ENCODE measurements at regions not wholly inside any gene's neighbourhood (a gene's known extent, or its start where the extent isn't known, plus 50 kb on each side); places are given as distances from the start of the nearest gene placed in this dataset.

- H3K36me3 Mint-ChIP-seq: no peaks in the 10 kb centered on the region
- DNase-seq (ENCODE audit: low spot score in 2 of 2) (no peak), ATAC-seq (ENCODE audit: low read depth) (no peak)
- H3K9me3 Mint-ChIP-seq: peaks cover 3% of the 10 kb centered on the region
- no peak overlapping the region for H3K4me3 Mint-ChIP-seq
- H3K27ac Mint-ChIP-seq: no peak overlapping the region
- H3K27me3 Mint-ChIP-seq: no peaks in the 10 kb centered on the region
- peaks cover 3% of the 10 kb centered on the region for H3K4me1 Mint-ChIP-seq
Observed at GRCh38 chr12:91810531-91811451, 334.9 kb downstream of the BTG1 start.

GRCh38 chr12:91810077-91810476 lies 335.6 kb downstream of the BTG1 start:
- Mint-ChIP-seq H3K27ac (no peak overlapping the region), H3K9me3 (peaks cover 6% of the 10 kb centered on the region)

GRCh38 chr12:91805031-91805430 lies 340.6 kb downstream of the BTG1 start:
- Mint-ChIP-seq H3K4me1 (no peaks in the 10 kb centered on the region), H3K36me3 (peaks cover 3% of the 10 kb centered on the region), H3K27me3 (no peaks in the 10 kb centered on the region), H3K4me3 (no peak overlapping the region), H3K9me3 (peaks cover 6% of the 10 kb centered on the region), H3K27ac (no peak overlapping the region)
- ATAC-seq (ENCODE audit: low read depth) (no peak), DNase-seq (ENCODE audit: low spot score in 2 of 2) (no peak)

More at GRCh38 chr12:91810077-91810476, 335.6 kb downstream of the BTG1 start:
- Mint-ChIP-seq H3K27me3 (no peaks in the 10 kb centered on the region), H3K4me3 (no peak overlapping the region), H3K36me3 (peaks cover 3% of the 10 kb centered on the region), H3K4me1 (peaks cover 3% of the 10 kb centered on the region)
- ATAC-seq (ENCODE audit: low read depth) (no peak), DNase-seq (ENCODE audit: low spot score in 2 of 2) (no peak)

- H3K27ac Mint-ChIP-seq: no peak overlapping the region
- no peak for DNase-seq (ENCODE audit: low spot score in 2 of 2)
- no peak overlapping the region for H3K4me3 Mint-ChIP-seq
- peaks cover 3% of the 10 kb centered on the region for H3K36me3 Mint-ChIP-seq
- peaks cover 6% of the 10 kb centered on the region for H3K9me3 Mint-ChIP-seq
- H3K4me1 Mint-ChIP-seq: no peaks in the 10 kb centered on the region
- no peaks in the 10 kb centered on the region for H3K27me3 Mint-ChIP-seq
- ATAC-seq (ENCODE audit: low read depth): no peak
Observed at GRCh38 chr12:91804533-91804932, 341.1 kb downstream of the BTG1 start.

- ATAC-seq (ENCODE audit: low read depth) (no peak), DNase-seq (ENCODE audit: low spot score in 2 of 2) (no peak)
- Mint-ChIP-seq H3K36me3 (peaks cover 3% of the 10 kb centered on the region), H3K4me1 (no peaks in the 10 kb centered on the region), H3K27ac (no peak overlapping the region), H3K27me3 (no peaks in the 10 kb centered on the region), H3K9me3 (peaks cover 5% of the 10 kb centered on the region), H3K4me3 (no peak overlapping the region)
Observed at GRCh38 chr12:91801048-91801447, 344.6 kb downstream of the BTG1 start.

GRCh38 chr12:91793676-91794075 lies 352.0 kb downstream of the BTG1 start:
- Mint-ChIP-seq H3K27me3 (no peaks in the 10 kb centered on the region), H3K27ac (no peak overlapping the region), H3K4me1 (no peaks in the 10 kb centered on the region), H3K4me3 (no peak overlapping the region), H3K36me3 (no peaks in the 10 kb centered on the region), H3K9me3 (no peaks in the 10 kb centered on the region)
- ATAC-seq (ENCODE audit: low read depth) (no peak), DNase-seq (ENCODE audit: low spot score in 2 of 2) (no peak)

GRCh38 chr12:91792597-91792996 lies 353.0 kb downstream of the BTG1 start:
- Mint-ChIP-seq H3K4me3 (no peak overlapping the region), H3K27ac (no peak overlapping the region), H3K27me3 (no peaks in the 10 kb centered on the region), H3K4me1 (no peaks in the 10 kb centered on the region), H3K36me3 (no peaks in the 10 kb centered on the region), H3K9me3 (no peaks in the 10 kb centered on the region)
- DNase-seq (ENCODE audit: low spot score in 2 of 2) (no peak), ATAC-seq (ENCODE audit: low read depth) (no peak)

- ATAC-seq (ENCODE audit: low read depth): no peak
Observed at GRCh38 chr12:91786499-91787272, 359.0 kb downstream of the BTG1 start.

GRCh38 chr12:91785655-91786498 lies 359.8 kb downstream of the BTG1 start:
- Mint-ChIP-seq H3K9me3 (peaks cover 2% of the 10 kb centered on the region), H3K4me3 (no peak overlapping the region), H3K27ac (no peak overlapping the region), H3K4me1 (no peaks in the 10 kb centered on the region), H3K27me3 (peaks cover 5% of the 10 kb centered on the region), H3K36me3 (no peaks in the 10 kb centered on the region)
- ATAC-seq (ENCODE audit: low read depth) (no peak), DNase-seq (ENCODE audit: low spot score in 2 of 2) (no peak)

More at GRCh38 chr12:91786499-91787272, 359.0 kb downstream of the BTG1 start:
- Mint-ChIP-seq H3K36me3 (no peaks in the 10 kb centered on the region), H3K27me3 (peaks cover 5% of the 10 kb centered on the region), H3K4me3 (no peak overlapping the region), H3K27ac (no peak overlapping the region), H3K9me3 (peaks cover 2% of the 10 kb centered on the region), H3K4me1 (no peaks in the 10 kb centered on the region)
- DNase-seq (ENCODE audit: low spot score in 2 of 2): no peak

GRCh38 chr12:91781114-91781513 lies 364.5 kb downstream of the BTG1 start:
- Mint-ChIP-seq H3K4me1 (peaks cover 9% of the 10 kb centered on the region), H3K4me3 (no peak overlapping the region), H3K36me3 (no peaks in the 10 kb centered on the region), H3K9me3 (peaks cover 2% of the 10 kb centered on the region), H3K27me3 (peaks cover 5% of the 10 kb centered on the region), H3K27ac (no peak overlapping the region)
- ATAC-seq (ENCODE audit: low read depth) (no peak), DNase-seq (ENCODE audit: low spot score in 2 of 2) (no peak)

GRCh38 chr12:91778938-91779400 lies 366.7 kb downstream of the BTG1 start:
- peaks cover 9% of the 10 kb centered on the region for H3K4me1 Mint-ChIP-seq
- peaks cover 3% of the 10 kb centered on the region for H3K27me3 Mint-ChIP-seq
- no peak for DNase-seq (ENCODE audit: low spot score in 2 of 2)
- H3K27ac Mint-ChIP-seq: peak overlapping the region; percentile 94
- H3K36me3 Mint-ChIP-seq: no peaks in the 10 kb centered on the region
- H3K9me3 Mint-ChIP-seq: no peaks in the 10 kb centered on the region
- H3K4me3 Mint-ChIP-seq: peak overlapping the region; percentile 67
- peak; percentile 22 for ATAC-seq (ENCODE audit: low read depth)

GRCh38 chr12:91778091-91778832 lies 367.4 kb downstream of the BTG1 start:
- H3K4me3 Mint-ChIP-seq: peak overlapping the region; percentile 50
- peak in 1 of 2 donors; percentile 16 for DNase-seq (ENCODE audit: low spot score in 2 of 2)
- H3K36me3 Mint-ChIP-seq: no peaks in the 10 kb centered on the region
- peak overlapping the region; percentile 94 for H3K27ac Mint-ChIP-seq
- H3K4me1 Mint-ChIP-seq: peaks cover 9% of the 10 kb centered on the region
- ATAC-seq (ENCODE audit: low read depth): peak; percentile 84
- H3K27me3 Mint-ChIP-seq: peaks cover 2% of the 10 kb centered on the region
- H3K9me3 Mint-ChIP-seq: no peaks in the 10 kb centered on the region
